IMR-90 (cell line): ENCODE measurements at regions not wholly inside any gene's neighbourhood (a gene's known extent, or its start where the extent isn't known, plus 50 kb on each side); places are given as distances from the start of the nearest gene placed in this dataset.
A peak's percentile ranks its signal among the peaks of the same experiment; 100 is the strongest.

Source experiments
- ATAC-seq: fragments of 200-7000 bp; cut with Tn5 transposase; 2 replicates; pipeline ENCODE4 v1.9.1; 2020; ENCODE audit warnings: low read depth, mild to moderate bottlenecking, moderate library complexity
- BruUV-seq: library from RNA; stranded (reverse); fragments of 400-500 nt; replicated peaks from 2 replicates; lab custom pipeline; 2021; lab: Mats Ljungman, UMichigan
- CTCF ChIA-PET: fragments of 300-600 bp; formaldehyde crosslinking; extraction: SDS; loops from one replicate; lab custom pipeline; 2021; ENCODE audit warnings: antibody characterized with exemption; lab: Yijun Ruan, JAX
- POLR2A ChIA-PET: fragments of 300-600 bp; sonication (Branson Sonifier 250); formaldehyde crosslinking; loops from one replicate; lab custom pipeline; 2022; ENCODE audit warnings: antibody characterized with exemption; ENCODE audit not compliant: unreplicated experiment; lab: Charles Lee
- DNase-seq: peaks from one replicate; pipeline ENCODE4 v3.0.0; 2013
- H2AFZ ChIP-seq: replicated peaks from 2 replicates; pipeline ENCODE3; 2013; ENCODE audit warnings: low read length, mild to moderate bottlenecking; ENCODE audit not compliant: poor library complexity
- H2AK5ac ChIP-seq: 2 replicates; pipeline ENCODE4 v1.6.1; 2013; ENCODE audit warnings: low read depth, low read length, inconsistent platforms
- H2AK9ac ChIP-seq: replicated peaks from 2 replicates; pipeline ENCODE3; 2013; ENCODE audit warnings: mild to moderate bottlenecking, low read depth, low read length, moderate library complexity; ENCODE audit not compliant: poor library complexity
- H2BK120ac ChIP-seq: 2 replicates; pipeline ENCODE4 v1.6.1; 2013; ENCODE audit warnings: low read depth, low read length, inconsistent platforms
- H2BK15ac ChIP-seq: 3 replicates; pipeline ENCODE4 v1.6.1; 2013; ENCODE audit warnings: low read depth, low read length, inconsistent platforms
- H2BK20ac ChIP-seq: 2 replicates; pipeline ENCODE4 v1.6.1; 2013; ENCODE audit warnings: low read depth, mild to moderate bottlenecking, inconsistent platforms, low read length, moderate library complexity
- H2BK5ac ChIP-seq: 2 replicates; pipeline ENCODE4 v1.6.1; 2013; ENCODE audit warnings: mild to moderate bottlenecking, low read depth, low read length, inconsistent platforms; ENCODE audit not compliant: poor library complexity, severe bottlenecking
- H3K14ac ChIP-seq: replicated peaks from 2 replicates; pipeline ENCODE4 v1.6.1; 2013; ENCODE audit warnings: low read depth, low read length, inconsistent platforms
- H3K18ac ChIP-seq: 2 replicates; pipeline ENCODE4 v1.6.1; 2013; ENCODE audit warnings: low read depth, low read length, control low read depth
- H3K23ac ChIP-seq: 2 replicates; pipeline ENCODE4 v1.6.1; 2013; ENCODE audit warnings: low read depth, low read length, inconsistent platforms
- H3K27ac ChIP-seq: 2 replicates; pipeline ENCODE4 v1.5.1; 2013; ENCODE audit warnings: mild to moderate bottlenecking, control low read depth, low read length; ENCODE audit not compliant: insufficient read depth
- H3K27me3 ChIP-seq: 2 replicates; pipeline ENCODE4 v1.6.1; 2013; ENCODE audit warnings: low read length; ENCODE audit not compliant: control insufficient read depth, insufficient read depth
- H3K36me3 ChIP-seq: 2 replicates; pipeline ENCODE4 v1.6.1; 2013; ENCODE audit warnings: low read length, mixed read lengths; ENCODE audit not compliant: control insufficient read depth, insufficient read depth
- H3K4ac ChIP-seq: 2 replicates; pipeline ENCODE4 v1.6.1; 2013; ENCODE audit warnings: low read depth, low read length, inconsistent platforms
- H3K4me1 ChIP-seq: 2 replicates; pipeline ENCODE4 v1.6.1; 2013; ENCODE audit warnings: low read length, mixed read lengths; ENCODE audit not compliant: control insufficient read depth, insufficient read depth
- H3K4me2 ChIP-seq: 2 replicates; pipeline ENCODE4 v1.6.1; 2013; ENCODE audit warnings: low read depth, mild to moderate bottlenecking, control low read depth, low read length, moderate library complexity
- H3K4me3 ChIP-seq: 2 replicates; pipeline ENCODE4 v1.5.1; 2013; ENCODE audit warnings: low read depth, mild to moderate bottlenecking, control low read depth, low read length, moderate library complexity; ENCODE audit not compliant: insufficient read depth
- H3K56ac ChIP-seq: 2 replicates; pipeline ENCODE4 v1.6.1; 2013; ENCODE audit warnings: low read length, inconsistent platforms; ENCODE audit not compliant: insufficient read depth; ENCODE audit errors: extremely low read depth
- H3K79me1 ChIP-seq, 2 experiments: 2 replicates each; pipeline ENCODE4 v1.6.1; 2013; ENCODE audit warnings: low read length in 2 of 2, inconsistent platforms in 1 of 2, low read depth in 1 of 2
- H3K9ac ChIP-seq: 2 replicates; pipeline ENCODE4 v1.6.1; 2013; ENCODE audit warnings: low read depth, low read length, control low read depth
- H3K9me1 ChIP-seq: 2 replicates; pipeline ENCODE4 v1.6.1; 2013; ENCODE audit warnings: low read length, inconsistent platforms; ENCODE audit not compliant: insufficient read depth
- H3K9me3 ChIP-seq: 2 replicates; pipeline ENCODE4 v1.6.1; 2013; ENCODE audit warnings: low read length; ENCODE audit not compliant: control insufficient read depth, insufficient read depth
- H4K20me1 ChIP-seq: 2 replicates; pipeline ENCODE4 v1.6.1; 2013; ENCODE audit warnings: low read length, inconsistent platforms; ENCODE audit not compliant: insufficient read depth
- H4K5ac ChIP-seq: 2 replicates; pipeline ENCODE4 v1.6.1; 2013; ENCODE audit warnings: mild to moderate bottlenecking, low read depth, low read length, control low read depth
- H4K8ac ChIP-seq, 2 experiments: 2 replicates each; pipeline ENCODE4 v1.6.1; 2013; ENCODE audit warnings: low read depth in 2 of 2, low read length in 2 of 2, control low read depth in 1 of 2, inconsistent platforms in 1 of 2
- H4K91ac ChIP-seq: 2 replicates; pipeline ENCODE4 v1.6.1; 2013; ENCODE audit warnings: low read depth, low read length, inconsistent platforms; ENCODE audit not compliant: insufficient read depth
- BHLHE40 ChIP-seq: fragments of 150-350 bp; IDR thresholded peaks from 2 replicates; pipeline ENCODE4 v1.6.1; 2016; ENCODE audit warnings: mild to moderate bottlenecking, low read depth, low read length
- CEBPB ChIP-seq: IDR thresholded peaks from 2 replicates; pipeline ENCODE4 v1.6.1; 2012; ENCODE audit warnings: low read depth, low read length, improper control_type of control experiment
- CHD1 ChIP-seq: IDR thresholded peaks from 2 replicates; pipeline ENCODE4 v1.6.1; 2012; ENCODE audit warnings: low read depth, low read length, improper control_type of control experiment
- CTCF ChIP-seq: conservative IDR thresholded peaks from 2 replicates; pipeline ENCODE4 v1.5.1; 2012; ENCODE audit warnings: mild to moderate bottlenecking, low read depth, low read length, improper control_type of control experiment
- ELK1 ChIP-seq: fragments of 150-350 bp; IDR thresholded peaks from 2 replicates; pipeline ENCODE4 v1.6.1; 2016; ENCODE audit warnings: low read depth, mild to moderate bottlenecking, low read length, moderate library complexity, borderline replicate concordance
- FOS ChIP-seq: fragments of 150-350 bp; IDR thresholded peaks from 2 replicates; pipeline ENCODE4 v1.6.1; 2016; ENCODE audit warnings: low read depth, low read length
- MAFK ChIP-seq: IDR thresholded peaks from 2 replicates; pipeline ENCODE4 v1.6.1; 2012; ENCODE audit warnings: low read depth, low read length, improper control_type of control experiment
- MXI1 ChIP-seq: IDR thresholded peaks from 2 replicates; pipeline ENCODE4 v1.6.1; 2012; ENCODE audit warnings: low read depth, mild to moderate bottlenecking, low read length, moderate library complexity, borderline replicate concordance
- NFE2L2 ChIP-seq: fragments of 150-350 bp; IDR thresholded peaks from 2 replicates; pipeline ENCODE4 v1.6.1; 2016; ENCODE audit warnings: low read depth, mild to moderate bottlenecking, low read length
- RCOR1 ChIP-seq: IDR thresholded peaks from 2 replicates; pipeline ENCODE4 v1.6.1; 2012; ENCODE audit warnings: mild to moderate bottlenecking, low read length, improper control_type of control experiment; ENCODE audit not compliant: insufficient replicate concordance
- RFX5 ChIP-seq: IDR thresholded peaks from 2 replicates; pipeline ENCODE4 v1.8.0; 2012; ENCODE audit warnings: low read depth, mild to moderate bottlenecking, low read length, moderate library complexity
- SMC3 ChIP-seq: fragments of 150-350 bp; IDR thresholded peaks from 2 replicates; pipeline ENCODE4 v1.6.1; 2016; ENCODE audit warnings: low read depth, mild to moderate bottlenecking, antibody characterized with exemption, low read length, moderate library complexity
- USF2 ChIP-seq: fragments of 150-350 bp; IDR thresholded peaks from 2 replicates; pipeline ENCODE4 v1.6.1; 2017; ENCODE audit warnings: mild to moderate bottlenecking, antibody characterized with exemption, low read length, low read depth
- WGBS, 2 experiments: methylation state at CpG; one replicate each; pipeline versions ENCODE4 v1.1.5 to v1.1.7; 2013; ENCODE audit warnings: missing lambda C conversion rate in 2 of 2; ENCODE audit not compliant: insufficient read length in 1 of 2; ENCODE audit errors: extremely low coverage in 2 of 2; 5-methylcytosine and 5-hydroxymethylcytosine counted together
- dilution Hi-C: fragments of 300-500 bp; cut with HindIII; formaldehyde crosslinking; loops from one replicate; pipeline ENCODE4 v1.14.3; 2018; ENCODE audit warnings: low sequenced_read_pairs; ENCODE audit not compliant: unreplicated experiment
- in situ Hi-C: fragments of 300-500 bp; cut with MboI; formaldehyde crosslinking; loops from 3 replicates; pipeline ENCODE4 v1.14.3; 2019; ENCODE audit warnings: low sequenced_read_pairs, inconsistent platforms, mixed read lengths
- intact Hi-C: fragments of 100-400 bp; cut with micrococcal nuclease; formaldehyde crosslinking; loops from 2 replicates; pipeline ENCODE4 v1.10.0; 2022

DNA sequence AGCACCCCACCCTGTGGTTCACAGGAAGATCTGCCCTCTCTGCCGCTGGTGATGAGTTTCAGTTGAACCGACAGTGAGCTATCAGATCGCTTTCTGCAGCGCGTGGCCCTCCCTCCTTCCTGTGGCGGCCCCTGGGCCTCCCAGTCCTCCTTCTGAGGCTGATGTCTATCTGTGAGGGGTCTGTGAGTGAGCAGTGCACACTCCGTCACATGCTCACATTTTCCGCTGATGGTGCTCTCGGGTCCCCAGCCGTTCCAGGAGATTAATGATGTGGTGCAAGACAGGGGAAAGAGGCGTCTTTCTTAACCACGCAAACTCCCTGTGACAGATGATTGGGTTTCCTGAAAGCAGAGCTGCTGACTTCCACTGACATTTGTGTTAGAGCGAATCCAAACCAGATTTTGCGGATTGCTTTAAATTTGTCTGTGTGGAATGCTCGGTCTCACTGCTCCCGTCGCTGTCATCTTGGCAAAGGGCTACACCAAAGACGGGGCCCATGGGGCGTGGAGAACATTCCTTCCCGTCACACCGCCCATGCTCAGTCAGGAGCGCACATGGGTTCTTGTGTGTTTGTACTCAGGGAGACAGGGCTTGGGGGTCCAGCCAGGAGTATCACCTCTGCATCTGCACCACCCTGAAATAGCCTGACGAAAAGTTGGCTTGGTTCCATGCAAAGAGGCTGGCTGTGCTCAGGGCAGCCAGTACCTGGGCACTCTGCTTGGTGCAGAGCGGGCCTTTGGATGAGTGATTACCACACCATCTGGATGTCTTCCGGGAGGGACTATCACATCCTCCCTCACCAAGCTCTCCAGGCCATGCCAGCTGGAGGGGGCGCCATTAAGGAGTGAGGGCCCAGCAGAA lies 154.7 kb upstream of the HS6ST1 start:
- dilution Hi-C loops: no loop called here
- TF ChIP-seq NFE2L2 (no peak), CTCF (no peak), ELK1 (no peak), MAFK (no peak), BHLHE40 (no peak), RFX5 (no peak), FOS (no peak), CHD1 (no peak), SMC3 (no peak), USF2 (no peak), MXI1 (no peak), CEBPB (no peak), RCOR1 (no peak)

More for the DNA sequence above, 154.7 kb upstream of the HS6ST1 start:
- Histone ChIP-seq H3K4me2 (peak overlapping the region; percentile 82), H2BK120ac (peak overlapping the region; percentile 15), H3K14ac (no peak overlapping the region; the same call in 1 of the 2 replicates), H3K36me3 (no peaks in the 10 kb centered on the region), H3K56ac (no peak overlapping the region), H4K20me1 (no peaks in the 10 kb centered on the region), H3K79me1 (no peaks in the 10 kb centered on the region), H2AK5ac (no peak overlapping the region), H4K5ac (peak overlapping the region; percentile 14; the same call in 1 of the 2 replicates), H2AFZ (peak overlapping the region; percentile 85), H2BK15ac (no peak overlapping the region), H4K8ac (peak overlapping the region in 1 of 2 experiments; percentile 76; a peak in 2 of 4 replicates), H3K27me3 (peaks cover 4% of the 10 kb centered on the region), H3K27ac (peak overlapping the region; percentile 38; the same call in 1 of the 2 replicates), H3K4me3 (no peak overlapping the region; the same call in 1 of the 2 replicates), H4K91ac (peak overlapping the region; percentile 64), H3K18ac (peak overlapping the region; percentile 16; the same call in 1 of the 2 replicates), H2BK5ac (no peak overlapping the region), H3K23ac (no peak overlapping the region), H3K9ac (peak overlapping the region; percentile 8; the same call in 1 of the 2 replicates), H3K9me3 (peaks cover 21% of the 10 kb centered on the region), H3K9me1 (peaks cover 8% of the 10 kb centered on the region; the same call in 1 of the 2 replicates), H2AK9ac (peak overlapping the region; percentile 73), H2BK20ac (peak overlapping the region; percentile 11; the same call in 1 of the 2 replicates), H3K4me1 (peaks cover 6% of the 10 kb centered on the region; the same call in 1 of the 2 replicates), H3K4ac (peak overlapping the region; percentile 70)
- no TSS peak for BruUV-seq
- DNase-seq (peak; percentile 62), ATAC-seq (peak; percentile 76)
- ChIA-PET POLR2A (no interaction called here), CTCF (interaction anchor here (0.5 kb wide), 1 partner anchor 62 kb away, joined by 4 read pairs; no protein-coding TSS in a partner anchor)
- in situ Hi-C loops: no loop called here
- 0% methylated on average over 1 of the region's 26 CpGs; no CpG with 5 or more reads in 1 of the 2 experiments for WGBS, 2 experiments
- intact Hi-C loops: loop anchor here (5.0 to 10.0 kb wide), 2 partner anchors 151 to 261 kb away; no protein-coding TSS in a partner anchor
